Ishikawa (cell line): ENCODE measurements at regions not wholly inside any gene's neighbourhood (a gene's known extent, or its start where the extent isn't known, plus 50 kb on each side); places are given as distances from the start of the nearest gene placed in this dataset.

ENCODE experiments used
- CEBPB ChIP-seq: IDR thresholded peaks from 2 replicates; pipeline ENCODE4 v1.6.1; 2012
- CREB1 ChIP-seq: IDR thresholded peaks from 2 replicates; pipeline ENCODE4 v1.6.1; 2012; ENCODE audit warnings: low read depth
- EGR1 ChIP-seq: IDR thresholded peaks from 2 replicates; pipeline ENCODE4 v1.6.1; 2012
- EP300 ChIP-seq: IDR thresholded peaks from 2 replicates; pipeline ENCODE4 v1.6.1; 2012; ENCODE audit warnings: borderline replicate concordance
- FOXM1 ChIP-seq: IDR thresholded peaks from 2 replicates; pipeline ENCODE4 v1.6.1; 2012; ENCODE audit warnings: low read depth, borderline replicate concordance
- MAX ChIP-seq: IDR thresholded peaks from 2 replicates; pipeline ENCODE4 v1.6.1; 2012
- NFIC ChIP-seq: IDR thresholded peaks from 2 replicates; pipeline ENCODE4 v1.6.1; 2012
- RAD21 ChIP-seq: IDR thresholded peaks from 2 replicates; pipeline ENCODE4 v1.6.1; 2012; ENCODE audit warnings: low read depth
- REST ChIP-seq: IDR thresholded peaks from 2 replicates; pipeline ENCODE4 v1.6.1; 2012; ENCODE audit warnings: low read depth, mild to moderate bottlenecking
- TAF1 ChIP-seq: IDR thresholded peaks from 2 replicates; pipeline ENCODE4 v1.6.1; 2012; ENCODE audit warnings: low read depth, mild to moderate bottlenecking
- TCF12 ChIP-seq: IDR thresholded peaks from 2 replicates; pipeline ENCODE4 v1.6.1; 2012; ENCODE audit warnings: low read depth
- TEAD4 ChIP-seq: IDR thresholded peaks from 2 replicates; pipeline ENCODE4 v1.6.1; 2012
- YY1 ChIP-seq: IDR thresholded peaks from 2 replicates; pipeline ENCODE4 v1.6.1; 2012; ENCODE audit warnings: low read depth
- ZBTB7A ChIP-seq: IDR thresholded peaks from 2 replicates; pipeline ENCODE4 v1.6.1; 2012; ENCODE audit warnings: low read depth
- TF ChIP-seq, protein P1 (sequence below): IDR thresholded peaks from 2 replicates; pipeline ENCODE4 v1.6.1; 2012

GRCh38 chr3:69531576-69532546, 146.0 kb upstream of the FRMD4B start:
- TF ChIP-seq, protein P1, sequence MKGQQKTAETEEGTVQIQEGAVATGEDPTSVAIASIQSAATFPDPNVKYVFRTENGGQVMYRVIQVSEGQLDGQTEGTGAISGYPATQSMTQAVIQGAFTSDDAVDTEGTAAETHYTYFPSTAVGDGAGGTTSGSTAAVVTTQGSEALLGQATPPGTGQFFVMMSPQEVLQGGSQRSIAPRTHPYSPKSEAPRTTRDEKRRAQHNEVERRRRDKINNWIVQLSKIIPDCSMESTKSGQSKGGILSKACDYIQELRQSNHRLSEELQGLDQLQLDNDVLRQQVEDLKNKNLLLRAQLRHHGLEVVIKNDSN, result no peak
- TF ChIP-seq TEAD4, result no peak
- no peak for TF ChIP-seq YY1
- TF ChIP-seq EGR1, result no peak
- TF ChIP-seq CREB1, result no peak
- no peak for TF ChIP-seq TAF1

DNA sequence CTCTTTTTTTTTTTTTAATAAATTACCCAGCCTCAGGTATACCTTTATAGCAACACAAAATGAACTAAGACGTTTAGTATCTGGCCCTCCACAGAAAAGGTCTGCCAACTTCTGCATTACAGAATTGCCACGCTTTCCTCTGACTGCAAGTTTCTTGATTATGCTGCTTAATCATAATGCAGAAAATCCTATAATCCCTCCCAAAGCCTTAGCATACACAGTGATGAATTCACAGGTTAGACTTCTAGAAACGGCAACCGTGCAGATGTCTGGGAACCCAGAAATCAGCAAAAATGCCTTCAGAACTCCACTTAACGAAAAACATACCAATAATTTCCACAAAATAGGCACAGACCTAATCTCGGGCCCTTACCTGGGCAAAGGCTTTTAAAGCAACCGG, 144.7 kb upstream of the FRMD4B start:
- TF ChIP-seq CREB1 (no peak), NFIC (no peak), REST (no peak), TCF12 (no peak)

DNA sequence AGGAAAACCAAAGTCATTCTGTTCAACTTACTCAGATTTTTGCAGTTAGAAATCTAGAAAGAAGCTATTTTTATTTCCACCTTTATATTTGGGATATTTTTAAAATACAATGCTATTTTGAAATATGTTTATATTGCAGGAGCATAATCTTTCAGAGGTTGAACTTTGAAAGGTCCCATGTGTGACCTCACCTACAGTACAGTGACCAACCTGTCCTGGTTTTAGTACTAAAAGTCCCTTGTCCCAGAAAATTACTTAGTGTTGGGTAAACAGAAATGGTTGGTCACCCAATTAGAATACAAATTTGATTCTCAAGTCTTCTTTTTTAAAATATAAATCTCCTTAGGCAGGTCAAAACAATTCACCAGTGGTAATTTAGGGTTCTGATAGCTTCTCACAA, 141.6 kb upstream of the FRMD4B start:
- TF ChIP-seq CREB1, result no peak
- TF ChIP-seq FOXM1, result no peak
- TF ChIP-seq RAD21, result no peak

DNA sequence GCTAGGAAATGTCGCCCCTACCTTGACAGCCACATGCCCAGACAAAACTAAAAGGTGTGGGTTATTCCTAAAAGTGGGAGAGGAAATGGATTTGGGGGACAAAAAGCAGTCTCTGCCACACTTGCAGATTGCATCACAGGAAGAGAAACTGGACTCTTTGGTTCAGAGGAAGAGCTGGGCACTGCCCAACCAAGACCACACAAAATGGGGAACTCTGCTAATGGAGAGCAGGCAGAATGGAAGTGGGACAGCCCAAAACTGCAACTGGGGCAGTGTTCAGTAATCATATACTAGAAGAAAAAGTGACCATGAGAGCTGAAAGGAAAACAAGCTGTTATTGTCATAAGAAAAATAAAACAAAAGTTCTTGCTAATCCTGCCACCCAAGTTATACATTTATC, 138.9 kb upstream of the FRMD4B start:
- no peak for TF ChIP-seq YY1

- no peak for TF ChIP-seq REST
- no peak for TF ChIP-seq YY1
- TF ChIP-seq RAD21, result no peak
- no peak for TF ChIP-seq EGR1
- no peak for TF ChIP-seq EP300
- no peak for TF ChIP-seq CREB1
- no peak for TF ChIP-seq ZBTB7A
- TF ChIP-seq TCF12, result no peak
- no peak for TF ChIP-seq MAX
- no peak for TF ChIP-seq CEBPB
- TF ChIP-seq NFIC, result no peak
- no peak for TF ChIP-seq FOXM1
- no peak for TF ChIP-seq TAF1
Measured at GRCh38 chr3:69521286-69521685, 135.4 kb upstream of the FRMD4B start.

GRCh38 chr3:69511361-69511760, 125.5 kb upstream of the FRMD4B start:
- TF ChIP-seq EGR1 (no peak), EP300 (no peak), TAF1 (no peak), ZBTB7A (no peak), RAD21 (no peak), REST (no peak), TCF12 (no peak), YY1 (no peak), MAX (no peak)
- TF ChIP-seq, protein P1, result no peak
